Rectal smooth muscle tissue (tissue), 1 donor: ENCODE measurements at regions not wholly inside any gene's neighbourhood (a gene's known extent, or its start where the extent isn't known, plus 50 kb on each side); places are given as distances from the start of the nearest gene placed in this dataset.
"Not testable (repeated sequence)": the region's sequence is repeated elsewhere in the genome, so short reads cannot be mapped to it uniquely, and the experiment has no call there.

Experiments used
- H3K27ac ChIP-seq: one replicate; pipeline ENCODE4 v1.7.0; 2013; ENCODE audit warnings: low read depth, low read length, inconsistent platforms
- H3K27me3 ChIP-seq: one replicate; pipeline ENCODE4 v1.7.0; 2013; ENCODE audit warnings: low read length; ENCODE audit not compliant: control insufficient read depth, insufficient read depth
- H3K36me3 ChIP-seq: one replicate; pipeline ENCODE4 v1.7.0; 2013; ENCODE audit warnings: low read length; ENCODE audit not compliant: control insufficient read depth, insufficient read depth
- H3K4me1 ChIP-seq: one replicate; pipeline ENCODE4 v1.7.0; 2013; ENCODE audit warnings: low read length; ENCODE audit not compliant: control insufficient read depth, insufficient read depth
- H3K4me3 ChIP-seq: one replicate; pipeline ENCODE4 v1.7.0; 2013; ENCODE audit warnings: low read length
- H3K9ac ChIP-seq: one replicate; pipeline ENCODE4 v1.7.0; 2013; ENCODE audit warnings: low read length

DNA sequence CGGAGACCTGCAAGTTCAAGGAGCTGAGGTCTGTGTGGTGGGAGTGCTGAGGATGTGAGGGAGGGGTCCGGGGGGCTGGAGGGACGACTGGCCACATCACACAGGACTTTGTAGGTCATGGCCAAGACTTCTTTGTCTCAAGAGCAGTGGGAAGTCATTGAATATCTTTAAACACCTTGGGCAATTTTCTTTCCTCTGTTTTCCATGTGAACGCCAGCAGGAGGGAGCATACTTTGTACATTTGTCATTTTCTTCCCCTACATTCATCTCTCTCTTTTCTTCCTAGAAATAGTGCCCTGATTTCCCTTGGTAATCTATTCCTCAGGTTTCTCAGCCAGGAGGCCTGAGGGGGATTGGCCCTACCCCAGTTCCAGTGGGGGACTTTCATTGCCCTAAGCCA, 153.7 kb upstream of the MSX2 start:
- Histone ChIP-seq H3K4me1 (peaks cover 3% of the 10 kb centered on the region), H3K9ac (no peak overlapping the region), H3K36me3 (no peaks in the 10 kb centered on the region), H3K27me3 (no peaks in the 10 kb centered on the region), H3K4me3 (no peak overlapping the region), H3K27ac (no peak overlapping the region)

DNA sequence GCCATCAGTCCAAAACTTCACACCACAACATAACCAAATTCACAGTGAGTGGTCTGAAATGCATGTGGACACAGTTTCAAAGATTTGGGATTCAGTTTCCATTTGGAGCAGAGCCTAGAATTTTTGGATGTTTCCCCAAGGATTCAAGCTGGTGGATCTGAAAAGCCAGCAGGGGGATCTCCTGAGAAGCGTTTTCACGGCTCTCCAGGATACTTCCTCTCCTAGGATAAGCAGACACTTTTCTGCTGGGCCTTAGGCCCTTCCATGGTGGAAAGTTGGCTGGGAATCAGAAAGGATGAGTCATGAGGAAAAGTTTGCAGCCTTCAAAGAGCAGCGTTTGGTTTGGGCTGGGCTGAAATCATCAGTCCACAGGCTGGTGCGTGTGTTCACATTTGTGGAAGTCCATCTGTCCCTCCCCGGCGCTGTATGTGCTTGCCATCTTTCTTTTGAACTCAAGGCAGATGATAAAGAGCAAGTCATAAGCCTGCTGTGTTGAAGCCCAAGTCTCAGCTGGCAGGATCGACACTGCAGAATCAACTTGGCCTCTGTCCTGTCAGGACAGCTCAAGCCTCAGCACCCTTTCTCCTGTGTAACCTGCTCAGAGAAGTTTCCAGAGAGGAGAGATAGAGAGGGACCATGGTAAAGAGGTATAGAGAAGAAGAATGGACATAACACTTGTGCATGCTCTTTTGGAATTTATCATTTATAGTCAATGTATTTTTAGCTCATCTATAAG, 152.6 kb upstream of the MSX2 start:
- Histone ChIP-seq H3K9ac (no peak overlapping the region), H3K27me3 (no peaks in the 10 kb centered on the region), H3K36me3 (no peaks in the 10 kb centered on the region), H3K4me3 (no peak overlapping the region), H3K4me1 (peaks cover 3% of the 10 kb centered on the region), H3K27ac (no peak overlapping the region)

DNA sequence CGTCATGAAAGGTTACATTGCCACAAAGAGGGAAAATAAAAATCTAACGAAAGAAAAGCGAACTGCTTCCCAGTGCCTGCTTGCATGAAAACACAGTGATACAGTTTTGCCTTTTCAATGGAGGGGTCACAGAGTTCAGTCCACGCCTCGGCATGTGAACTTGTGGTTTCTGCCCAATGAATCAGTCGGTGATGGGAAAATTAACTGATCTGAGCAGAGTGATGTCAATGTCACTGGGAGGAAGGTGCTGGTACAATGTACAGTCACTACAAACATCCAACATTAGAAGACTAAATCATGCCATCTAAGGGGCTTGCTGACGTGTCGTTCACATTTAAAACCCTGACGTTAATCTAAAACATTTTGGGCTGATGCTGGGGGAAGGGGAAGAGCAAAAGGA, 151.8 kb upstream of the MSX2 start:
- Histone ChIP-seq H3K9ac (no peak overlapping the region), H3K27ac (no peak overlapping the region), H3K4me1 (peaks cover 3% of the 10 kb centered on the region), H3K36me3 (no peaks in the 10 kb centered on the region), H3K4me3 (no peak overlapping the region), H3K27me3 (no peaks in the 10 kb centered on the region)

DNA sequence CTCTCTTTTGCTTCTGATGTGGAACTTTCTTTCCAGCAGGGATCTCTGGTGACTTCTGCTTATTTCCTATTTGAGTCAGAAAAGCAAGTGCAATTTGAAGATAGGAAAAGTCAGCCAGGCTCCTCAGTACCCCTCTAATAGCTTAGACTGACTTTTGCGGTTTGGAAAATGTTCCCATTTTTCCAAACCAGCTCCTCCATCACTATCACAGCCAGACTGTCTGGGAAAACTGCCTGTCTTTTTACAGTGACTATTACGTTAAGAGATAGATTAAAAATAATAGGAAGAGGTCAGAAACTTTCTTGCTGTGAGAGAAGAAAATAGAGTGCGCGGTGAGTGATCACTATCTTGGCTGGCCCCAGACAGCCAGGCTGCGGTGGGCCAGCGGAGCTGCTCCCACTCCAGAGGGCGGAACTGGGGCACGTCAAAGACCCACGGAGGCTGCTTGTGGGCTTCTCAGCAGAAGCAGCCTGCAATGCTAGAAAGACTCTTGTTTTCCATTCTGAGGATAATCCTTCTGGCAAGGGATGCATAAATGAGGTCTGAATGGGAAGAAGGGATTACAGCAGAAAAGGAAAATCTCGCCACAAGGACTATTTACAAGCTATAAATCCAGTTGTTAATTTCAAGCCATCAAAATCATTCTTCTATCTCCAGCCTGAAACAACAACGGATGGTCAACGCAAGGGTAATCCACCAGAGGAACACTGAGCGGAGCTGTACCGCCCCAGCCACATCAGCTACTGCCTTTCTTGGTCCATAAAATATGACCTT, 151.0 kb upstream of the MSX2 start:
- peaks cover 3% of the 10 kb centered on the region for H3K4me1 ChIP-seq
- H3K27me3 ChIP-seq = no peaks in the 10 kb centered on the region
- no peak overlapping the region for H3K4me3 ChIP-seq
- no peaks in the 10 kb centered on the region for H3K36me3 ChIP-seq
- no peak overlapping the region for H3K9ac ChIP-seq
- H3K27ac ChIP-seq = no peak overlapping the region

DNA sequence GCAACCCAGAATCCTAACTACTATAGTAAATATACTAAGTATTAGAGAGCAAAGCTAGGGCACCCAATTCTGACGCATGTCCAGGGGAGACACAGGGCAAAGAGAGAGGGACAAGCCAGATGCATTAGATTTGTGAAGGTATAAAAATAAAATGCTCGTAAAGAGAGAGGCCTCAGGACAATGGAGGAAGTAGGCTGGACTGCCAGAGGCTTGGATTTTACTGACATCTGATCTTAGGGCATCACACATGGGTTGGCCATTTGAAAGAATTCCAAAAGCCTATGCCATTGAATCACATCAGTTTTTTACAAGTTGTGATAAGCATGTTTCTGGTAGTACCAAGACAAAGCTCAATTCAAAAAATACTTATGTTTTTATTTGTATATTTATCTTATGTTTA, 149.3 kb upstream of the MSX2 start:
- H3K27me3 ChIP-seq = no peaks in the 10 kb centered on the region
- no peak overlapping the region for H3K27ac ChIP-seq
- peaks cover 3% of the 10 kb centered on the region for H3K4me1 ChIP-seq
- H3K36me3 ChIP-seq = no peaks in the 10 kb centered on the region
- no peak overlapping the region for H3K9ac ChIP-seq
- no peak overlapping the region for H3K4me3 ChIP-seq

DNA sequence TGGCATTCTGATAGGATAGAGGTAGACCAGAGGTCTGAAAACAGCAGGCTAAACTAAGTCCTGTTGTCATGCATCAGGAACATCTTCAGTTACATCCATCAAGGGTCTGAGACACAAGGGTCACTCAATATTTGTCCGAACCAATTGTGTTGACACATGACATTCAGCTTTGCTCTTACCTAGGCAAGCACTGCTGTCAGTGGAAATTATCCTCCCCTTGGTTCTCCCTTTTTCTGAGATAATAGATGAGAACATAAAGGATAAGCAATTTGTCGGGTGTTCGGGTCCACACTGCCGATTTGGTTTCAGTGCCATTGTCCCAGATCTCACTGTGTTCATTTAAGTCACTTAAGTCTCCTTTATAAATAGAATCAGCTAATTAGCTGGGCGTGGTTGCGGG, 148.3 kb upstream of the MSX2 start:
- no peak overlapping the region for H3K9ac ChIP-seq
- H3K27me3 ChIP-seq = no peaks in the 10 kb centered on the region
- no peaks in the 10 kb centered on the region for H3K36me3 ChIP-seq
- H3K4me1 ChIP-seq = peaks cover 3% of the 10 kb centered on the region
- no peak overlapping the region for H3K4me3 ChIP-seq
- H3K27ac ChIP-seq = no peak overlapping the region

DNA sequence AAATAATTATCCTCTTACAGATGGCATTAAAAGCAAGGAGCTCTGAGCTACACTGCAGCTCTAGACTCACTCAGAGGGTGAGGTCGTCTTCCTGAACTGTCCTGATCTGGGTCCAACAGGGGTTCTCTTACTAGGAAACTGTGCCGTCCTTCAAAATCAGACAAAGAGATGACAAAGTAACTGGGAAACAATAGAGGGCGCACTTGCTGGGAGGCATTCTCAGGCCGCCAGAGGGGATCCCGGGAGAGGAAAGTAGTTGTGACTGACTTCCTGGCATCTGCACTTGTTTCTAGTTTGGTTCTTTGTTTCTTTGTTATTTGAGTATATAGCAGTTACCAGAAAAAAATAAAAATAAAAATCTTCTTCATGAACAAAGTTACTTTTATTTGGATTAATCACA, 142.9 kb upstream of the MSX2 start:
- no peaks in the 10 kb centered on the region for H3K4me1 ChIP-seq
- no peak overlapping the region for H3K4me3 ChIP-seq
- H3K27ac ChIP-seq = no peak overlapping the region
- no peak overlapping the region for H3K9ac ChIP-seq
- H3K27me3 ChIP-seq = peaks cover 2% of the 10 kb centered on the region
- H3K36me3 ChIP-seq = no peaks in the 10 kb centered on the region

DNA sequence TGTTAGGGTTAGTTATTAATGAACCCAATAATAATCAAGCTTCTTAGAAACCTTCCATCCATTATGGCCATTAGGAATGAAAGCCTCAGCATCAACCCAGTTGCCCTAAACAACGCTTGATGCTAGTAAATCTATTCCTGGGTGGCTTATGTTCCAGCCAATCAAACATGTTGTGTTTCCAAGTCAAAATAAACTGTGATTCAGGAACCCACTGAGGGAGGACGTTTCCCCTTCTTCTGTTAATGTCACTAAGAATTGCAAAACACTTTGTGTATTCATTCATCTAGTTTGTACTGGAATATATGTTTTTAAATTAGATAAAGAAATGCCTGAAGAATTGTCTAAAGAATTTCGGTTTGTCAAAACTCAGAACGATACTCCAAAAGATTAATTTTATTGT, 142.5 kb upstream of the MSX2 start:
- Histone ChIP-seq H3K27ac (no peak overlapping the region), H3K4me3 (no peak overlapping the region), H3K4me1 (no peaks in the 10 kb centered on the region), H3K9ac (no peak overlapping the region), H3K27me3 (peaks cover 2% of the 10 kb centered on the region), H3K36me3 (no peaks in the 10 kb centered on the region)

DNA sequence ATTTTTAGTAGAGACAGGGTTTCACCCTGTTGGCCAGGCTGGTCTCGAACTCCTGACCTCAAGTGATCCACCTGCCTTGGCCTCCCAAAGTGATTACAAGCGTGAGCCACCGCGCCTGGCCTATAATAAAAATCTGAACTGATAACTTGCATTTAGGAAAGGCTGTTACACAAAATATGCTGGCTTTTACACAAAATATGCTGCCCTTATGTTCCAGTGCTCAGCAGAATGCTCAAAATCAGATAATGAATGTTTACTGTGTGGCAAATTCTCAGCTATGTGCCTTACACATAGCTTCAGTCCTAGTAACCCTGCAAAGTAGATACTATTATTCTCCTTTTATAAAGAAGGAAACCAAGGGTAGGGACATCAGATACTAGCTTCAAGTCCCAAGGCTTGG, 141.3 kb upstream of the MSX2 start:
- Histone ChIP-seq H3K27ac (no peak overlapping the region), H3K4me1 (no peaks in the 10 kb centered on the region), H3K27me3 (peaks cover 2% of the 10 kb centered on the region), H3K9ac (no peak overlapping the region), H3K36me3 (no peaks in the 10 kb centered on the region), H3K4me3 (no peak overlapping the region)

DNA sequence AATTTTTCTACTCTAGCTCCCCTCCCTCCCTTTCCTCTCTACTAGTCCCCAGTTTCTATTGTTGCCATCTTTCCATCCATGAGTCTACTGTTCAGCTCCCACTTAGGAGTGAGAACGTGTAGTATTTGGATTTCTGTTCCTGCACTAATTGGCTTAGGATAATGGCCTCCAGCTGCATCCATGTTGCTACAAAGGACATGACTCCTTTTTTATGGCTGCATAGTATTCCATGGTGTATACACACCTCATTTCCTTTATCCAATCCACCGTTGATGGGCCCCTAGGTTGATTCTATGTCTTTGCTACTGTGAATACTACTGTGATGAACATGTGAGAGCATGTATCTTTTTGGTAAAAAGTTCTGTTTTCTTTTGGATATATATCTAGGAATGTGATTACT, 138.9 kb upstream of the MSX2 start:
- H3K27me3 ChIP-seq = peaks cover 2% of the 10 kb centered on the region
- no peak overlapping the region for H3K27ac ChIP-seq
- H3K36me3 ChIP-seq = no peaks in the 10 kb centered on the region
- H3K4me3 ChIP-seq = no peak overlapping the region
- H3K4me1 ChIP-seq = no peaks in the 10 kb centered on the region
- H3K9ac ChIP-seq = no peak overlapping the region

DNA sequence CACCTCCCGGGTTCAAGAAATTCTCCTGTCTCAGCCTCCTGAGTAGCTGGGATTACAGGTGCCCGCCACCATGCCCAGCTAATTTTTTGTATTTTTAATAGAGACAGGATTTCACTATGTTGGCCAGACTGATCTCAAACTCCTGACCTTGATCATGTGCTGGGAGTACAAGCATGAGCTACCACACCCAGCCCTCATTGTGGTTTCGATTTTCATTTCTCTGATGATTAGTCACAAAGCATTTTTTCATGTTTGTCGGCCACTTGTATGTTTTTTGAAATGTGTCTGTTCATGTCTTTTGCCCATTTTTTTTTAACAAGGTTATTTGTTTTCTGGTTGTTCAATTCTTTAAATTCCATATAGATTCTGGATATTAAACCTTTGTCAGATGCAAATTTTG, 138.2 kb upstream of the MSX2 start:
- not testable (repeated sequence) for H3K36me3 ChIP-seq, H3K4me1 ChIP-seq, H3K27me3 ChIP-seq, H3K9ac ChIP-seq, H3K27ac ChIP-seq, H3K4me3 ChIP-seq

DNA sequence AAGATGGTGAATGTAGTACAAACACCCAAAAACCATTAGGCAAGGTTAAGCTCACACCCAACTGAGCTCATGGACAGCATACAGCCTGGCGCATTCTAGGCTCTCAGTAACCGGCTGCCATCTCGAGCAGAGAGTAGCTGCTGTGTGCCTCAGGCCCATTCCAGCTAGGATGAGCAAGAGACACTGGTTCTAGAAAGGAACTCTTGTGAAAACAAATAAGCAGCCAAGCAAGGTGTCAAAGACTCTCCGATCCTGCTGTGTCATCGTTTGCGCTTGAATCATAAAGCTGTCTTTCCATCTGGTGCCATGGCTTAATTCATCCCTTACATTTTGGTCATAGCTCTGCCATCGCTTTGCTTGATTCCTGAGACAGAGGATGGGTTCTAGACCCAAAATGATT, 135.4 kb upstream of the MSX2 start:
- no peak overlapping the region for H3K9ac ChIP-seq
- no peaks in the 10 kb centered on the region for H3K36me3 ChIP-seq
- peaks cover 2% of the 10 kb centered on the region for H3K27me3 ChIP-seq
- no peaks in the 10 kb centered on the region for H3K4me1 ChIP-seq
- H3K4me3 ChIP-seq = no peak overlapping the region
- H3K27ac ChIP-seq = no peak overlapping the region

DNA sequence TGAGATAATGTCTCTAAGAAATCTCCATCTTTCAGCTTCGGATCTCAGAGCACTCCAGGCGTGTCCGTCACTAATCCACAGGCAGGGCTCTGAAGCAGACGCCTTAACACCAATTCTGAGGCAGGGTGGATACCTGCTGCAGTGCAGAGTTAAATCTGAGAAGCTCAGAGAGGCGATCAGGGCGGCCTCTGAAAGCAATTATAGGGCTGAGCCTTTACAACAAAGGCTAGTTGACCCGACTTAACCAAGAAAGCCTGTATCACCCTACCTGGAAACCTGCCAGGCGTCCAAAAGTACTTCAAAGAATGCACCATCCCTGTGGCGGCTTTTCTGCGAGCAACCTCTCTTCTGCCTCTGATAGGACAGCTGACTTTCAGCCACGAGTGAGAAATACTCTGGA, 134.8 kb upstream of the MSX2 start:
- Histone ChIP-seq H3K4me1 (no peaks in the 10 kb centered on the region), H3K36me3 (no peaks in the 10 kb centered on the region), H3K4me3 (no peak overlapping the region), H3K27ac (no peak overlapping the region), H3K27me3 (peaks cover 2% of the 10 kb centered on the region), H3K9ac (no peak overlapping the region)
